Ishikawa (cell line): ENCODE measurements at regions not wholly inside any gene's neighbourhood (a gene's known extent, or its start where the extent isn't known, plus 50 kb on each side); places are given as distances from the start of the nearest gene placed in this dataset.

Experiments
- CEBPB ChIP-seq: IDR thresholded peaks from 2 replicates; pipeline ENCODE4 v1.6.1; 2012
- CREB1 ChIP-seq: IDR thresholded peaks from 2 replicates; pipeline ENCODE4 v1.6.1; 2012; ENCODE audit warnings: low read depth
- EGR1 ChIP-seq: IDR thresholded peaks from 2 replicates; pipeline ENCODE4 v1.6.1; 2012
- EP300 ChIP-seq: IDR thresholded peaks from 2 replicates; pipeline ENCODE4 v1.6.1; 2012; ENCODE audit warnings: borderline replicate concordance
- FOXM1 ChIP-seq: IDR thresholded peaks from 2 replicates; pipeline ENCODE4 v1.6.1; 2012; ENCODE audit warnings: low read depth, borderline replicate concordance
- NFIC ChIP-seq: IDR thresholded peaks from 2 replicates; pipeline ENCODE4 v1.6.1; 2012
- RAD21 ChIP-seq: IDR thresholded peaks from 2 replicates; pipeline ENCODE4 v1.6.1; 2012; ENCODE audit warnings: low read depth
- TAF1 ChIP-seq: IDR thresholded peaks from 2 replicates; pipeline ENCODE4 v1.6.1; 2012; ENCODE audit warnings: low read depth, mild to moderate bottlenecking
- TCF12 ChIP-seq: IDR thresholded peaks from 2 replicates; pipeline ENCODE4 v1.6.1; 2012; ENCODE audit warnings: low read depth
- TEAD4 ChIP-seq: IDR thresholded peaks from 2 replicates; pipeline ENCODE4 v1.6.1; 2012
- YY1 ChIP-seq: IDR thresholded peaks from 2 replicates; pipeline ENCODE4 v1.6.1; 2012; ENCODE audit warnings: low read depth
- ZBTB7A ChIP-seq: IDR thresholded peaks from 2 replicates; pipeline ENCODE4 v1.6.1; 2012; ENCODE audit warnings: low read depth
- TF ChIP-seq, protein P1 (sequence below): IDR thresholded peaks from 2 replicates; pipeline ENCODE4 v1.6.1; 2012
- TF ChIP-seq, protein P2 (sequence below): IDR thresholded peaks from 2 replicates; pipeline ENCODE4 v1.6.1; 2012
- TF ChIP-seq, protein P3 (sequence below): IDR thresholded peaks from 2 replicates; pipeline ENCODE4 v1.6.1; 2012; ENCODE audit warnings: low read depth, mild to moderate bottlenecking

DNA sequence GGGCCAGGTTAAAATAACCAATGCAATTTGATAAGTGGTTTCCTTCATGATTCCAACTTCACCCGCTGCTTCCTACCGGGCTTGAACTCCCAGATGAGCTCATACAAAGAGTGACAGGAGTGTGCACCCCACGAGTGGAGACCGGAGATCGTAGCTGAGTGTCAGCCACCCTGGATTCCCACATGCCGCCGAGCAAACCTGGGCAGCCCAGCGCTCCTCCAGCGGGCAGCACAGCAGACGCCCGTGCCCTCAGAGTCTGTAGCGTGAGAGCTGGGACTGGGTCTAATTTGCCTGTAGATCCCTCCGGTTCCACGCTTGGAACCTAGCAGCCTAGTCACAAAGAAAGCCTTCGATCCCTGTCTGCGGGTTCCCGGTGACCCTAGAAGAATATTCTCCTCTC, 476.1 kb upstream of the MGMT start:
- TF ChIP-seq TAF1 (no peak), YY1 (no peak), TEAD4 (no peak), NFIC (no peak)
- TF ChIP-seq, protein P1, sequence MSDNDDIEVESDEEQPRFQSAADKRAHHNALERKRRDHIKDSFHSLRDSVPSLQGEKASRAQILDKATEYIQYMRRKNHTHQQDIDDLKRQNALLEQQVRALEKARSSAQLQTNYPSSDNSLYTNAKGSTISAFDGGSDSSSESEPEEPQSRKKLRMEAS = no peak

DNA sequence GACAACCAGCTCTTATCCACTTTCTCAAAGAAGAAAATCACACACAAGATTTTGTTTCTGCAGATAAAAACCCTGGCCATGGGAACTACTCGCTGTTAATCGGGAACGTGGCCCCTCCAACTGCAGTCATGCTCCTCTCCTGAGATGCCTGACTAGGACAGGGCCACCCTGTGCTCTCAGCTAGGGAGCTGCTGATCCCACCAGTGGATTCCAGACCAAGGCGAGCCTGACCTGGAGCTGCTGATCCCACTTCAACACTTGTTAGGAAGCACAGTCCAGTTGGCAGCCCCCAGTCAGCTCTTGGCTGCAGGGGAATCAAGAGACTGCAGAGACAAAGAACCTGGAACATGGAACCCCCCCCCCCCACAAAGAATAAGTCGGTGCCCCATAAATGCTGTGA, 474.3 kb upstream of the MGMT start:
- TF ChIP-seq, protein P1 = no peak
- TF ChIP-seq NFIC = no peak
- no peak for TF ChIP-seq TCF12
- TF ChIP-seq, protein P2, sequence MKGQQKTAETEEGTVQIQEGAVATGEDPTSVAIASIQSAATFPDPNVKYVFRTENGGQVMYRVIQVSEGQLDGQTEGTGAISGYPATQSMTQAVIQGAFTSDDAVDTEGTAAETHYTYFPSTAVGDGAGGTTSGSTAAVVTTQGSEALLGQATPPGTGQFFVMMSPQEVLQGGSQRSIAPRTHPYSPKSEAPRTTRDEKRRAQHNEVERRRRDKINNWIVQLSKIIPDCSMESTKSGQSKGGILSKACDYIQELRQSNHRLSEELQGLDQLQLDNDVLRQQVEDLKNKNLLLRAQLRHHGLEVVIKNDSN = no peak
- TF ChIP-seq CEBPB = no peak
- no peak for TF ChIP-seq EGR1
- TF ChIP-seq CREB1 = no peak
- no peak for TF ChIP-seq YY1
- TF ChIP-seq TEAD4 = no peak
- TF ChIP-seq TAF1 = no peak
- TF ChIP-seq, protein P3, sequence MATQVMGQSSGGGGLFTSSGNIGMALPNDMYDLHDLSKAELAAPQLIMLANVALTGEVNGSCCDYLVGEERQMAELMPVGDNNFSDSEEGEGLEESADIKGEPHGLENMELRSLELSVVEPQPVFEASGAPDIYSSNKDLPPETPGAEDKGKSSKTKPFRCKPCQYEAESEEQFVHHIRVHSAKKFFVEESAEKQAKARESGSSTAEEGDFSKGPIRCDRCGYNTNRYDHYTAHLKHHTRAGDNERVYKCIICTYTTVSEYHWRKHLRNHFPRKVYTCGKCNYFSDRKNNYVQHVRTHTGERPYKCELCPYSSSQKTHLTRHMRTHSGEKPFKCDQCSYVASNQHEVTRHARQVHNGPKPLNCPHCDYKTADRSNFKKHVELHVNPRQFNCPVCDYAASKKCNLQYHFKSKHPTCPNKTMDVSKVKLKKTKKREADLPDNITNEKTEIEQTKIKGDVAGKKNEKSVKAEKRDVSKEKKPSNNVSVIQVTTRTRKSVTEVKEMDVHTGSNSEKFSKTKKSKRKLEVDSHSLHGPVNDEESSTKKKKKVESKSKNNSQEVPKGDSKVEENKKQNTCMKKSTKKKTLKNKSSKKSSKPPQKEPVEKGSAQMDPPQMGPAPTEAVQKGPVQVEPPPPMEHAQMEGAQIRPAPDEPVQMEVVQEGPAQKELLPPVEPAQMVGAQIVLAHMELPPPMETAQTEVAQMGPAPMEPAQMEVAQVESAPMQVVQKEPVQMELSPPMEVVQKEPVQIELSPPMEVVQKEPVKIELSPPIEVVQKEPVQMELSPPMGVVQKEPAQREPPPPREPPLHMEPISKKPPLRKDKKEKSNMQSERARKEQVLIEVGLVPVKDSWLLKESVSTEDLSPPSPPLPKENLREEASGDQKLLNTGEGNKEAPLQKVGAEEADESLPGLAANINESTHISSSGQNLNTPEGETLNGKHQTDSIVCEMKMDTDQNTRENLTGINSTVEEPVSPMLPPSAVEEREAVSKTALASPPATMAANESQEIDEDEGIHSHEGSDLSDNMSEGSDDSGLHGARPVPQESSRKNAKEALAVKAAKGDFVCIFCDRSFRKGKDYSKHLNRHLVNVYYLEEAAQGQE = no peak
- TF ChIP-seq FOXM1 = no peak
- no peak for TF ChIP-seq EP300
- TF ChIP-seq RAD21 = no peak
- no peak for TF ChIP-seq ZBTB7A

DNA sequence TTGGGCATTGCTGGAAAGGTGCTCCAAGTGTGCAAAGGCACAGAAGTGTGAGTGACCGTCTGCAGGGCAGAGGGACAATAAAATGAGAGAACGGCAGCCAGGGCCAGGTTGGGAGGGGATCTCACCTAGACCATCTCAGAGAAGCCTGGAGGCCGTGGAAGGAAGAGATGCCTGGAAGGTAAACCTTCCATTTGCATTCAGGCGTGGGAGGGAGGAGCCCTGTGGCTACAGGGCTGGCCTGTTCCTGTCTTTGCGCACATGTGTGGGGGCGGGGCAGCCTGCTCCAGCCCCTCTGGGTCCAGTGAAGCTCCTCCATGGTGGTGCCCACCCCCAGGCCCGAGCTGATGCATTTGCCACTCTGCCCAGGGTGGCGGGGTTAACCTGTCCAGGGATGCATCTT, 473.6 kb upstream of the MGMT start:
- TF ChIP-seq, protein P1 = no peak
- TF ChIP-seq ZBTB7A (no peak), EGR1 (no peak), FOXM1 (no peak), RAD21 (no peak), CREB1 (no peak), NFIC (no peak), CEBPB (no peak)
- TF ChIP-seq, protein P2 = no peak

DNA sequence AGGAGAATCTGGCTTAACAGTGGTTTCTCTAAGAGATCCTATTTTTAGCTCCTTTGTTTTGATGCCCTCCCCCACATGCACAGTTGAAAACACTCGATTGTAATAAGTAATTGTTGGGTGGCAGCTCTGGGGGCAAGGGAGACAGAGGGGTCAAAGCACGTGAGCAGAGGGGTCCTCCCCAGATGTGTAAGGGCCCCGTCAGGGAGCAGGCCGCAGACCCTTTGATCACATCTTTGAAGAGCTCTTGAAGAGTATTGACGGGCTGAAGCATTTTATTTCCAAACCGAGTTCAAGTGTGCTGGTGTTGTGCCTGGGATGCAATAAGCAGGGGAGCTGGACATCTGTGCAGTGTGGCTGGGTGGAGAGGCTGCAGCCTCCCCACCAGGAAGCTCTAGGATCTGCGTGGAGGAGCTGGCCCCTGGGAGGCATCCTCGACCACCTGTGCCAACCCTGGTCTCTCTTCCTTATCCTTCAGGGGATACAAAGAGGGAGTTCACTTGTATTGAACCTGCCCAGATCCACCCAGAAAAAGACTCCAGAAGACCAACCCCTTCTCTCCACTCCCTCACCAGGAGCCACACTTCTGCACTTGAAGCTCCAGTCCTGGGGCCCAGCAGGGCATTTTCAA, 473.0 kb upstream of the MGMT start:
- TF ChIP-seq, protein P2 = no peak
- TF ChIP-seq EGR1 = no peak
- TF ChIP-seq CEBPB = no peak
- no peak for TF ChIP-seq CREB1
- TF ChIP-seq NFIC = no peak
- TF ChIP-seq, protein P3 = no peak
- TF ChIP-seq ZBTB7A = no peak
- TF ChIP-seq YY1 = no peak
- TF ChIP-seq RAD21 = no peak
- no peak for TF ChIP-seq EP300
- no peak for TF ChIP-seq TCF12
- TF ChIP-seq, protein P1 = no peak
- no peak for TF ChIP-seq TEAD4
- TF ChIP-seq FOXM1 = no peak

DNA sequence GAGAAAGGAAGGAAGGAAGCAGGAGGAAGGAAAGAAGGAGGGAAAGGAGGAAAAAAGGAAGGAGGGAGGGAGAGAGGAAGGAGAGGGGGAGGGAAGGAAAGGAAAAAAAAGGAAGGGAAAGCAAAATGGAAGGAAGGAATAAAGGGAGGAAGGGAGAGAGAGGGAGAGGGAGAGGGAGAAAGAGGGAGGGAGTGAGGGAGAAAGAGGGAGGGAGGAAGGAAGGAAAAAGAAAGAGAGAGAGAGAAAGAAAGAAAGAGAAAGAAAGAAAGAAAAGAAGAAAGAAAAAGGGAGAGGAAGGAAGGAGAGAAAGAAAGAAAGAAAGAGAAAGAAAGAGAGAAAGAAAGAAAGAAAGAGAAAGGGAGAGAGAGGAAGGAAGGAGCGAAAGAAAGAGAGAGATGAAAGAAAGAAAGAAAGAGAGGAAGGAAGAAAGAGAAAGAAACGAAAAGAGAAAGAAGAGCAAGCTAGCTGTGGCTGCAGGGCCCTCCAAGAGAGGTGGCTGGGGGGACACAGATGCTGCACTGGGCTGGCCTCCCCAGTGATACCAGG, 472.4 kb upstream of the MGMT start:
- TF ChIP-seq TEAD4 (no peak), EGR1 (no peak)

DNA sequence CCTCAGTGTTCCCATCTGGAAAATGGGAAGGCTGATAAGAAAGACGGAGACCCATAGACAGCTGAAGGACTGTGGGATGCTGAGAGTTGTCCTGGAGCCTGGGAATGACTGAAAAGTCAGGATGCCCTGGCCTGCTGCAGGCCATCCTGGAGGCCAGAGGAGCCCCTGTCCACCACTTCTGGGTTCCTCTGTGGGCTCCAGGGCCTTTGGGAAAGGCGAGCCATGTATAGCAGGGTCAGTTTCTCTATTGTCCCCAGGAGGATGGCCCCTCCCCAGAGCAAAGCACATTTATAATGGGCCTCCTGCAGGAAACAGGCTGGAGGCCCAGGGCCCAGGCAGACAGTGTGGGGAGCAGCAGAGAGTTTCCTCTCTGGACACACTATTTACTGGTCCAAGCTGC, 471.4 kb upstream of the MGMT start:
- TF ChIP-seq, protein P3 = no peak
- no peak for TF ChIP-seq YY1
- TF ChIP-seq, protein P1 = no peak
- TF ChIP-seq CEBPB = no peak
- no peak for TF ChIP-seq TEAD4
- no peak for TF ChIP-seq CREB1
- TF ChIP-seq, protein P2 = no peak
- no peak for TF ChIP-seq FOXM1
